NCI-H510A treated with DMSO at 0.1 percent for 48 hours (cell line): ENCODE measurements at regions not wholly inside any gene's neighbourhood (a gene's known extent, or its start where the extent isn't known, plus 50 kb on each side); places are given as distances from the start of the nearest gene placed in this dataset.

Experiments used
- DNase-seq: peaks from one replicate; lab custom pipeline; 2025; lab: John Stamatoyannopoulos, UW

DNA sequence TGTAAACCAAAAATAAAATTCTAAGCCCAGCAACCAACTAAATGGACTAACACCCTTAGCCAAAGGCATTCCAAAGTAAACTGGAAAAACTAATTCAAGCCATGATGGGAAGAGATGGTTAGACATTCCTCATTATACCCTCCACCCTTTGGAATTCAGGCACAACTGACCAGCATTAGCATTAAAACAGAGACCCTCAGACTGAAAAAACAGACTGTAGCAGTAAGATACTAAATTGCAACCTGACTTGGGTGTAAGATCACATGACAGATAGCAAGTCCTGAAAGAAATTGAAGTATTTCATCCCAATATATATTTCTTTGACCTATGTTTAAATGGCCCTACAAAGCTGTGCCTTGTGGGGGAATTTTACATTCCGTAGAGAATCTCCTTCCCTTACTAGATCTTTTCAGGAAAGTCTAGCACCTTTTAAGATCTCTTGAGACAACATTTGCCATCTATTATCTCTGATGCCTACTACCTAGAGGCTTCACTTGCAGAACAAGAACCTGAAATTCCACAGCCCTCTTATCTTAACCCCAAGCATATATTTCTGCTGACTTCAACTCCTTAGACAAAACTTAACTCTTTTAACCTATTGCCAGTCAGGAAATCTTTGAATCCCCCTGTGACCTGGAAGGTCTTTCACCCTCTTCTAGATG lies 750.2 kb upstream of the IGFBP3 start:
- DNase-seq, result no peak

DNA sequence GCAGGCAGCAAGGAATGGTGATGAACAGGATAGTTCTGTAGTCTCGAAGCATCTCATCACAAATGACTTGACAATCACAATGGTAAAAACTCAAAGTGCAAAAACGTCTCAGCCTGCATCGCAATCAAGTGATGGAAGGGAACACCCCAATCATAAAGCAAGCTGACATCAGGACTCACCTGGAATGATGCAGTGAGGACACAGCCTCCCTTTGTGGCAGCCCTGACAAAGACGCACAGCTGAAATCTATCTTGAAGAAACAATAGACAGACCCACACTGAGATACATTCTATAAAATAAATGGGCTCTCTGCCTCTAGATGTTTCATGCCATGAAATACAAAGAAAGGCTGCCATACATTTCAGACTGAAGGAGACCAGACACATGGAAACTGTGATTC lies 748.0 kb upstream of the IGFBP3 start:
- DNase-seq, result no peak

DNA sequence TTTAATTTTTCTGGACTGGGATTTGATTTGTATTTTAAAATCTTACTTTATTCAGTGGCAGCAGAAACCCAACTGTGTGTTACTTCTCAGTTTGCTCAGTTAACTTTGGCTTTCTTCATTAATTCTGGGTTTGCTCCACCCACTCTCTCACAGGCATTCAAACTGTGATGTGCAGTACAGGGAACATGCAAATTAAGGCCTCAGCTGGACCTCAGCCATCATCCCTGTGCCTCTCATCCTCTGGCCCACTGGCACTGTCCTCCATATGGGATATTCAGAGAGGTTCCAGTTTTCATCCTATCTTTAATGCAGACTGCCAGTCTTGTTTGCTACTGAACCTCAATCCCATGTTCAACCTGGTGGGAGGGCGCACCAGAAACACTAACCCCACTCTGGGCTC lies 743.4 kb upstream of the IGFBP3 start:
- no peak for DNase-seq

DNA sequence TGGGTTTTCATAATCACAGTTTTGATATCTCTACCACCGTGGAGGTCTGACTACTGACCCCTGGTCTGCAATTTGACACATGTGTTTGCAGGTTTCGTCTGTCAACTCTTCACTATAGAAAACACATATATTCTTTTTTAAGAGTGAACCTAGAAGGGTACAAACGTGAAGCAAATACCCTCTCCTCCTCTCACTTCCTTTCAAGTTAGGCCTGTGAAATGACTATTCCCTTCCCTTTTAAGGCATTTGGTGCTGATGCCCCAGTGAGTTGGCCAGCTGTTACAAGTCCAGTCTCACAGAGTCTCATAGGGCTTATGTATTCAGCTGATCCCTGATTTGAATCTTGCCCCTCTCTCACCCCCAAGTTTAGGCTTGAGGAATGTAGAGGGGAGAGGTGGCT lies 742.0 kb upstream of the IGFBP3 start:
- no peak for DNase-seq

DNA sequence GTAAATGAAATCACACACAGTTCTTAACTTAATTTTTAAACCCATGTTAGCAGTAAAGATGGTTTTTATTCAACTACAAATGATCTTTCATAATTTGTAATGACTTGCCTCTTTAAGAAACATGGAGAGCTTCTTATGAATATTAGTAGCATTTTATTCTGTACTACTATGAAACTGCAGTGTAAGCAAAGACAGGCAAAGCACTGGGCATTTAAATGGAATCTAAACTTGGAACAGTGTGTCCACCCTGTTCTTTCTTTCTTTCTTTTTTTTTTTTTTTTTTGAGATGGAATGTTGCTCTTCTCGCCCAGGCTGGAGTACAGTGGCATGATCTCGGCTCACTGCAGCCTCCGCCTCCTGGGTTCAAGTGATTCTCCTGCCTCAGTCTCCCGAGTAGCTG lies 740.4 kb upstream of the IGFBP3 start:
- no peak for DNase-seq

DNA sequence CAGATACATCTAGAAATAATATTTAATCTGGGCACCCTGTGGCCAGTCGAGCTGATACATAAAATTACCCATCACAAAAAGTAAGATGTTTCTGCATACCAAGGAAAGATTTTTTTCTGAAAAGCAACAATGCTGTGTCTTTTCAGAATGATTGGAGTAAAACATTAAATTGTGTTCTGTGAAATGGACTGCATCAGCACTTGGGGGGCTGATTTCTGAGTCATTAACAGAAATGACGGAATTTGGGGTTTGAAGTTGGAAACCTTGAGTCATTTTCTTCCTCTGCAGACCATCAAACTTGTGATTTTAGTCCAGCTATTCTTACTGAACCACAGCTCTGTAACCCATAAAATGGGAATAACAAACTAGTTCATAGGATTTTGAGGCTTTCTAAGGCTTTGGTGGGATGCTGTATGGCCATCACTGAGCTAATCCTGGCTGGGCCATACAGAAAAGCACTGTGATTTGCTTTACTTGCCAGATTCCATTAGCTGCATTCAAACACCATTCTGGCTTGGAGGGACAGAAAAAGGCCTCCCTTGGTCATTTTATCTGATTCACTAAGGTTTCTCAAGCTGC lies 739.4 kb upstream of the IGFBP3 start:
- no peak for DNase-seq

DNA sequence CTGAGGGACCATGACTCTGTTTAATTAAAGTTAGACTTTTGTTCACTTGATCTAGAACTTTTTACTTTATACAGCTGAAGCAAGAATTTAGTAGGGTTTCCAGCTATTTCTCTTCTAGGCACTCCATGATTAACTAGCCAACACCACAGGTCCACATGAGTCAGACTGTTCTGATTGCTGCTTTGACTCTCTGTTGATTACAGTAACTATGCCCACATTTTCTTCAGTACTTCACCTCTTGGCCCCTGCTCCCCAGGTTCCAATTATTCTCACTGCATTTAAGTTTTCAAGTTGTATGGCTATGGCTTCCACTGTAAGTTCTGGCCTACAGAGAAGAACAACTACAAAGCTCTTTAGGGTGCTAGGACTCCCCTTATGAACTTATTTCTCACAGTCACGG lies 737.2 kb upstream of the IGFBP3 start:
- DNase-seq, result no peak

DNA sequence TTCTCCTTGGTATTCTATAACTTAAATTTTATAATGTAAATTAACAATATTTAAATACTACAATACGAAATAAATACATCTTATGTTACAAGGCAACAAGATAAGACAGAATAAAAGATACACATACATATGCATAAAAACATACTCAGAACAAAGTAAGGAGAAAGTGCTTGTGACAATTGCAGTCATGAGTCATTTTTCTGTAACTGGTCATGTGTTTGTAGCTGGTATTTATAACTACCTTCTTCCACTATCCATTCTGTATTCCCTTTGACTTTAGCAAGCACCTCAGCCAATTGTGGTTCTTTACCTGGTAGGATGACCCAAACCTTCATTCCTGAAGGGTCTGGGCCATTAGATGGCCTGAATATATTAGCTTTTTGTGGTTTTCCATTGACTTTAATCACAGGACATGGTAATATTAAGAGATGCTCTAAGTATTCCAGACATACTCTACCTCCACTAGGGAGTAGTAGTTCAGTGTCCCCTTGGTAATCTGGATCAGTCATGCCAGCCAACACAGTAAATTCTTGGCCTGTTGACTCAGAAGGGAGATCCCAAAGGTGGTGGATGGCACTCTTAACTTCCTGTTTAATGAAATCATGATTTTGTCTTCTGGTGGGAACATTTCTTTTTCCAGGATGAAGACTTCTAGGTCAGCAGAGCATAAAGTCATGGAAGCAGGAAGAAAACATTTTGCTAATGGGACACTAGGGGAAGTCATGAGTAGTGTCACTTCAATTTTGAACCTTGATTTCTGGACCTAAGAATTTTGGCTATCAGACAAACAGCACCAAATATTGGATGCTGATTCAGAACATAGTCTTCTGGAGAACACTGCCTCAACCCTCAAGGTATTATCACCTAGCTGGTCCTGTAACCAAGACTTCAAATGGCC lies 733.7 kb upstream of the IGFBP3 start:
- no peak for DNase-seq

DNA sequence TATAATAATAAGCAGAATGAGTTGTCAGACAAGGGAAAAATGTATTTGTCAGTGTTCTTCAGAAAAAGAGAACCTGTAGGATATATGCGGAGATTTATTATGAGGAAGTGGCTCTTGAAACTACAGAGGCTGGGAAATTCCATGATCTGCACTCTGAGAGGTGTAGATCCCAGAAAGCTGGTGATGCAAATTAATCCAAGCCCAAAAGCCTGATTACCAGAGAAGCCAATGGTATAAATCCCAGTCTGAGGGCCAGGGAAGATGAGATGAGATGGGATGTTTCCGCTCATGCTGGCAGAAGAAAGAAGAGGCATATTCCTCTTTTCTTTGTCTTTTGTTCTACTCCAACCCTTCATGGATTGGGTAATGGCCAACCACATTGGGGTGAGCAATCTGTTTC lies 732.8 kb upstream of the IGFBP3 start:
- no peak for DNase-seq

DNA sequence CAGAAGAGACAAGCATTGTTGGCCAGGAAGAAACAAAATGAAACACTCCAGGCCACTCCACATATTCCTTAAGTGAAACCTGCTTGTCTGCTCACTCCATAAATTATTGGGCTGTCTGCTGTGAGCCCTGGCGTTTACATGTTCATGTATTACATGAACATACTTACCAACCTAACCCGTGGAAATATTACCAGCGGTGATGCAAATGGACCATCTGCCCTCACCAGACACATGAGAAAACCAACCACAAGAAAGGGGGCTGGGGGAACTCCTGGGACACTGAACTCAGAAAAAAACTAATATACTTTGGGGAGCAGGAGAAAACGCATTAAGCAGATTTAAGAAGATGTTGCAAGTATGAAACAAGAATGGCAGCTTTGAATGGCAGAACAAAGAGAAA lies 731.2 kb upstream of the IGFBP3 start:
- no peak for DNase-seq

DNA sequence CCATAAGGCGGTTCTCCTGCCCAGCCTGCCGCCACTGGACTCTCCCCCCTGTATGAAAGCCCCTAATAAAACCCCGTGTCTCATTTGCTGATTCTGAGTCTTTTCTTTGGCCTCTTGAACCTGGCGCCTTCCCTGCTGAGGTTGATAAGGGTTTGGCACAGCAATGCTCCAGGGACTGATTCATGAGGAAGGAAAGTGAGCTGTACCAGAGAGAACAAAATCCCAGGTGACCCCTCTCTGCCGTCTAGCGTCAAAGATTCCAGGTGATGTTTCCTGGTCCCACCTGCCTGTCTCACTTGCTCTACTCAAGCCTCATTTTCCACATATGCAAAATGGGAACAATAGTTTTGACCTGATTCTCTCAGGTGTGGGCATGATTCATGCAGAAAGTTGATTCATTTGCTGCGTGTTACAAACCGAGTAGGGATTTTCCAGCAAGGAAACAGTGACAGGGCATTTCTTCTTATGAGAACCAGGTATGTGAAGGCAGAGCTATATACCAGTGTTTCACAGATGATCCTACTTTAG lies 730.6 kb upstream of the IGFBP3 start:
- no peak for DNase-seq

DNA sequence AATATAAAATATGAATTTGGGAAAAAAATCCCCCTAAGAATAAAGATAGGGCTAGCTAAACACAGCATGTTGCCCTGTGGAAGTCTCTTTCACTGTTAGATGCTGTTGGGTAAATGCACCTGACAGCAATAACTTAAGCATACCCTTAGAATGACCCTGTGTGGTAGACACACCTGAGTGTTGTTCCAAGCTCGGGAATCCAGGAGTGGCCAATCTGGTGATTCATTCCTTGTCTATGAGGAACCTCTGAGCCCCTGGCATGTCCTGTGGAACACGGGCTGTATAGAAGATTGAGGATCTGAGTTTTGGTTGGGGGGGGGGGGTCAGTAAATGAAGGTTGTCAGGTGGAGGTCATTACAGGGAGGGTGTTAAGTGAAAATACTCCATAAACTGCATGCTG lies 730.0 kb upstream of the IGFBP3 start:
- DNase-seq, result no peak

DNA sequence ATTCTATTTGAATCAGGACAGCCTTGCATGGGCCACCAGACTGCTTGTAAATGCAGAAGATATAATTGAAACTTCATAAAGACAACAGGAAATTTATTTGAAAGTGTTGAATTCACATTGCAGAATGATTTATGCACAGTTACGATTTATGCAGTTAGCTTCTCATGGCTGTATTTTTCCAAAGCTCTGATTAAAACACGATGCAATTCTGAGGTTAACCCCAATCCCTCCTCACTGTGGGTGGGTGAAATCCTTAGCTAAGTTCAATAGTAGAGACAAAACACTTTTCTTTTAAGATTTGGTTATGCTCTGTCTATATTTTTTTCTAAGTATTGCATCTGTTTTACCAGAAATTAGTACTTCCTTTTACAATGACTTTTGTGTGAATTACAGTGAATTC lies 728.8 kb upstream of the IGFBP3 start:
- no peak for DNase-seq

DNA sequence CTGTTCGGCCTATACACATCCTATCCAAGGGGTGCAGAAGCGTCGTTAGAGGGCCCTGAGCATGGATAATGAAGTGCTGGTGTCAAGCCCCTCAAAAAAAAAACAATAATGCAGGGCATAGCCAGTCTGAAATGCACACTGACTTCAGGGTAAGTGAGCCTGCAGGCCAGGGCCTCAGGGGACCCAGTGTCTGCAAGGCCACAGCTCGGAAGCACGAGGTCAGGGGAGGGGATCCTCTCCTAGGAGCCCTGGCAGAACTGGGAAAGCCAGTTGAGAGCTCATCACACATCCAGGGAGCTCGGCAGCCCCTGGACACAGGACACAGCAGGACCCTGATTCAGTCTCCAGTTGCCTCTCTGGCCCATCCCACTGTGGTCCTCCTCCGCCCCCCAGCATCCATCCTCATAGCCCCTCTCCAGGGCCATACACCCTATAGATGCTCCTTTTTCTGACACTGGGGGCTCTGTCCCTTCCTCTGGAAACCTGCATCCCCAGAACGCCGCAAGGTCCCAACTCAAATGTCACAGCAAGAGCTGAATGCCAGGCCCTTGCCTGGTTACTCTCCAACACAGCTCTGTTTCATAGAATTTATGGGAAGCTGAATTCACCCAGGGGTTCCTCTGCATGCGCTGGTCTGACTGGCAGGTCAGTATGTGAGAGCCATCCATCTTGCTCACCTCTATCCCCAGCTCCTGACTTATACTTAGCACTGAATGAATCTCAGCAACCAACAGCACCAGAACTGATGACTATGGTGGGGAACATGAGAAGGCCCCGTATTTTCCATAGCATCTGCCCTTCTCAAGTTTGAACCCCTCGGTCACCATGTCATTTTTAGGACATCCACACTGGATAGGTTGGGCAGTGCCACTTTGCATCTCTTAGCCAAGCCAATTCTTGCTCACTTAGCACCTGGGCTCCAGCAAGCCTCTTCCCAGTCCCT lies 717.0 kb upstream of the IGFBP3 start:
- DNase-seq, result no peak

DNA sequence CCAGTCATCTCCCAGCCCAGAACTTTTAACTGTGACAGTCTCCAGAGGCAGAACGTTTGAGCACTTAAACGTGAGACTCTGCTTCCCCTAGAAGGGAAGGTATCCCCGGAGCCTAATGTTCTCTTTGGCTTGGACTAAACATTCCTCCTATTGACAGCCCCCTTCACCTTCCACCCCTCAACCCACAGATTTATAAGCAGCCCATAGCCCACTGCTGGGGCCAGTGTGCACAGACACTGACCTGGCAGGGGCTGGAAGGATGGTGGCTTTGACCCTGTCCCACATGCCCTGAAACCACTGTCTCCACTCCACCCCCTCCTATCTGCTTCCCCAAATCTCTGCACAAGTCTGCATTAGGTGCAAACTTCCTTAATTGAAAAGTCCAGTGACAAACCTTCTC lies 715.0 kb upstream of the IGFBP3 start:
- DNase-seq, result no peak

DNA sequence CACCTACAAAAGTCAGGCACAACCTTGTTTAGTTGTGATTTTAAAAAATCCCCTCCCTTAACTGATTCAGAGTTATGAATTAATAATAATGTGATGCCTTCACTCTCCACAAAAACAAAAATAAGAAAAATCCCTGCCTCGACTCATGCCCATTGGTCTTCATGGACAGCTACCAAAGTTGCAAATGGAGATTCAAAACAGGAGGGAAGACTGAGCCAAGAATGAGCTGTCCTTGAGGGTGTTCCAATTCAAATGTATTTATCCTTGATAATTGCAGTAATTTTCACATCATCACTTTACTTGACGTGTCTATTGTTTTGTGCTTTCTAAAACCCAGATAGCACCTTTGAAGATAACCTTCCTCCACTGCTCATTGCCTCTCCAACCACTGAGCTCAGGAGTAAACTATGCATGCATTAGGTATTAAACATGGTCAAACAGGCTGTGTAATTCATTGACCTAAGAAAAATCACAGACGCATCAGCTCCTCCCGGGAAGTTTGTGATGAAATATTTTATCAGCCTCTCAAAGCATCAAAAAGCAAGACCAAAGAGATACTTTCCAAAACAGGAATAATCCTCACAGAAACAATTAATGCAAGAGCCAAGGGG lies 712.7 kb upstream of the IGFBP3 start:
- no peak for DNase-seq

DNA sequence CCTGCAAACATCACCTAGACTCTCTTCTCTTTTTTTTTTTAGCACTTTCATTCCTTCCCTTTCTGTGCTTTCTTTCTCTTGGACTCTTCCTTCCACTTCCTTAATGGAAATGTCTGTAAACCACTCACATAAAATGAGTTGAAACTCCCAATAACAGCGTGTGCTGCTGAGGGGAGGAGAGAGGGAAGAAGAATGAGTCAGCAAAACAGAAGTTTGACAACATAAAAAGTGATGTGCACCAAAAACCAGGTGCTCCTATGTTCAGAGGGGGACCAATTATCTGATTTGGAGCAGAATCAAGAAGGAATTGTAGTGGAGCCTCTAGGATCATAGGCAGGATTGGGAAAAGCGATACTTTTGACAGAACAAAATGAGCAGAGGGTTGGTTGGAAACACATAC lies 712.1 kb upstream of the IGFBP3 start:
- DNase-seq, result no peak

DNA sequence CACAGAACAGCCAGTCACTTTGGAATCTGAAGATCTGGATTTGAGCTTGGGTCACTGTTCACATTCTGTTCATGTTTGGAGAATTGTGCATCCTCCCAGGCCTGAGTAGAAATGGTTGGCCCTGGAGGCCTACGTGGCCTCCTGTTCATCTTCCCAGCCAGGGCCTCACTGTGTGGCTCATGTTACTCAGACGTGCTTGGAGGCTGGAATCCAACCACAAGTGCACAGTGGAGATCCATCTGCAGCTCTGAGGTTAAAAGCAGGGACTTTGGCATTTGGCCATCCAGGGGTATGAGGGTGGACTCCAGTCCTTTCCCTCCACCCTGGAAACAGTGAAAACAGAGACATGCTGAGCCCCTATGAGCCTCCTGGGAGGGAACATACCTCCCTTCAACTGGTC lies 709.0 kb upstream of the IGFBP3 start:
- DNase-seq, result no peak

DNA sequence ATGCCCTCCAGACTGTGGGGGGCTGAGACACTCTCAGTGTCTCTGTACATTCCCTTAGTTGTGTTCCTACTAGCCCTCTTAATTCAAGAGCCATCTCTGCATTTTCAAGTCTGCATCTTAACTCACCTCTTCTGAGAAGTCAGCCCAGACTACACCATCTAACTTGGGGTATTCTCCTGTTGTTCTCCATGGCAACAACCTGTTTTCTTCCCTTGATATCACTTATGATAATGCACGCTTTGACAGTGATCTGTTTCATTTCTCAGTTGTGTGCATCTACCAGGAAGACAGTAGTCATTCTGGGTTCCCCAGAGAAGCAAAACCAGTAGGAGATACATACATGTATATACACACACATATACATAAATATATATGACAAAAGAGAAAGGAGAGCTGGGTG lies 707.3 kb upstream of the IGFBP3 start:
- no peak for DNase-seq

DNA sequence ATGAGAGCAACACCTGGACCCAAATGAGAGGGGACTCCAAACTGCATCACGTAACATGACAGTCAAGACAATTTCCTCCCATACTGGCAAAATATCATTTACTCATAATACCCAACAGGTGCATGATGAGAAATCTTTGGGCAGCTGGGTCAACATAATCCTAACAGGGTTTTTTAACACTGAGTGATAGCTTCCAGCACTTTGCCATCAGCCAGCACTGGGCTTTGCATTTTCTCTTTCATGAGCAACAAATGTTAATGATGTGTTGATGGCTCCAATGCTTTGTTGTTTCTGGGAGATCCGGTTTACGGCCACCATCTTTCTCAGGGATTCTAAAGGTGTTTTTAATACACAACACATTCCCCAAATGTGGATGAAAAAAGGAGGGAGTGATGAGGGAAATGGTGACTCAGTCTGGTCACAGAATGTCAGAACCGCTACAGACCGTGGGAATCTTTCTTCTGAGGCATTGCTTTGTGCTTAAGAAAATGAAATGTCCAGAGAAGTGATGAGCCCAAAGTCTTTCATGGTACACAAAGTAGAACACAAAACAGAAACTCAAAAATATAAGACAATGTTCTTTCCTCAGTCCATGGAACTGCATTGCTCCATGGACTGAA lies 705.7 kb upstream of the IGFBP3 start:
- DNase-seq, result no peak

DNA sequence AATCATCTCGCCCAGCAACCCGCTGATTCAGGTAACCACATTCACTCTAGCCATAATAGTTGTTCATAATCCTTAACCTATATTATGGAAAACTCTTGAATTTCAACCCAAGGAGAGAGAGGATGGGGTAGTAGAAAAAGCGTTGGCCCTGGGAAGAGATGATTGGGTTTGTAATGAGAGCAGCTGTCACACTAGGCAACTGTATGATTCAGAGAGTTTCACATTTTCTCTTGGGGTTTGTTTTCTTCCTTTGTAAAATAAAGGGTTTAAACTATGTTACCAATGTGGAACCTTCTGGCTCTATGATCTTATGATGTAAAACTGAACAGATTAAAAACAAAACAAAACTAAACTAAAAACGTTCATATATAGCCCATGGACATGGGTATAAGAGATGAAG lies 705.2 kb upstream of the IGFBP3 start:
- no peak for DNase-seq
